Erythroblast (primary cell): ENCODE measurements at regions not wholly inside any gene's neighbourhood (a gene's known extent, or its start where the extent isn't known, plus 50 kb on each side); places are given as distances from the start of the nearest gene placed in this dataset.

Source experiments
- DNase-seq, 2 experiments: peaks; one replicate each; lab custom pipeline; 2025; lab: John Stamatoyannopoulos, UW
- GATA1 ChIP-seq: IDR thresholded peaks from 2 replicates; pipeline ENCODE4 v1.6.1; 2011; ENCODE audit warnings: low read depth, mild to moderate bottlenecking, control low read depth, low read length, moderate library complexity
- POLR2A ChIP-seq: IDR thresholded peaks from 2 replicates; pipeline ENCODE4 v1.6.1; 2011; ENCODE audit warnings: mild to moderate bottlenecking, low read length

DNA sequence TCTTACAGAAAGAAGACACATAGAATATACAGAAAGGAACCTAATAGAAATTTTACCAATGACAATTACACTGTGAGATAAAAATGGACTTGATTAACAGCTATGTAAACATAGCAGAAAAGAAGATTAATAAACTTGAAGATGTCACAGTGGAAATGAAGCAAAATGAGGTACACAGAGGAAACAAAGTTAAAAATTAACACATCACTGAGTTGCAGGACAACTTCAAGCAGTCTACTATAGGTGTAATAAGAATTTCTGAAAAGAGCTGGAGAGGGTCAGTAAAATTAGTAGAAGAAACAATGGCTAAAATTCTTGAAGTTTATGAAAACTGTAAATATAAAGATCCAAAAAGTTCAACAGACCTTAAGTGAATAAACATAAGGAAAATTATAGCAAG is 738.7 kb downstream of the C12orf50 start:
- TF ChIP-seq GATA1: no peak
- TF ChIP-seq POLR2A: no peak

GRCh38 chr12:87283886-87284285 is 745.3 kb downstream of the C12orf50 start:
- no peak for DNase-seq
- TF ChIP-seq POLR2A (no peak), GATA1 (no peak)

More for the DNA sequence above, 738.7 kb downstream of the C12orf50 start:
- no peak for DNase-seq

DNA sequence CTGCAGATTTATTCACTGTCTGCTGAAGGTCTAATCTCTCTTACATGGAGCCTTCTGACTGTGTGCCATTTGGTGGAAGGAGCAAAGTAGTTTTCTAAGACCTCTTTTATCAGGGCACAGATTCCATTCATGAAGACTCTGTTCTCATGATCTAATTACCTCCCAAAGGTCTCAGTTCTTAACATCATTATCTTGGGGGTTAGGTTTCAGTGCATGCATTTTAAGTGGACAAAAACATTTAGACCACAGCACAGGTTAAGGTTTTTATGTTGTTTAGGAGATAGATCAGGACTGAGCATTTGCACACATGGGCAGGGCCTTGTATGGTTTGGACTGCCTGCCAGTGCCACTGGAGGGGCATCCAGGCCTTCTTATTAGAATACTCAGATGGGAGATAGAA is 746.1 kb downstream of the C12orf50 start:
- no peak for DNase-seq
- TF ChIP-seq GATA1: no peak
- no peak for TF ChIP-seq POLR2A

DNA sequence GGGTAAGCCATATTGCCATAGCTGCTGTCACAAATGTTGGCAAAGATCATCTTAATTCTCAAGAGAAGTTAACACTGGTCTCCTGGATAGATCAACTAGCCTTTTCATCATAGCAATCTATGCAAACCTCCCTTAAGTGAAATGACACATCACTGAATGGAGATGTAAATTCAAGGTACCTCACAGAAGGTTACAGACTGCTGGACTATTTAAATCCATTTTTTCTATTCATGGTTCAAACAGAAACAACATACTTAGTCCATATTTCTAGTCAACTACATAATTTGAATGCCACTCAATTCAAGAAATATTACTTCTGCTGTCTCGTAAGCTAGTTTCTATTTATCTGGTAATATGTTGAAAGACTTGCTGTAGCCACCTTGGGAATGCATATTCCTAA is 748.3 kb downstream of the C12orf50 start:
- no peak for TF ChIP-seq GATA1
- TF ChIP-seq POLR2A: no peak
- DNase-seq: no peak

- TF ChIP-seq POLR2A (no peak), GATA1 (no peak)
- no peak for DNase-seq
Measured at GRCh38 chr12:87280356-87280755, 748.8 kb downstream of the C12orf50 start.

GRCh38 chr12:87274594-87275245 is 754.5 kb downstream of the C12orf50 start:
- TF ChIP-seq GATA1 (no peak), POLR2A (no peak)
- DNase-seq: no peak

DNA sequence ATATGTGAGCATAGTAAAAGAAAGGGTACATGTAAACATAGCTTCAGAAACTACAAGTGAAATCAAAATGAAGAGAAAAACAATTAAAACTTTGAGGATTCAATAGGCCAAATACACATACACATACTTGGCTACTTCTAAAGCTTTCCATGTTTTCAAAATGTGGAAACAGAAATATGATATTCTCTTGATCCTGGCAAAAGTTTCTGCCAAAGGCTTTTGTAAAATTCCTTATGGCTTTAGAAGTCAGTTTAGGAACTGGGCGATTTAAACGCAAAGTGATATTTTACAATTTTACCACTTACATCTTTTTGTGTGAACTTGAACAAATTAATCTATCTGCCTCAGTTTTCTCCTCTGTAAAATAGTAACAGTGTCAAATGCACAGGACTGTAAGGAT is 756.4 kb downstream of the C12orf50 start:
- no peak for DNase-seq
- TF ChIP-seq POLR2A: no peak
- no peak for TF ChIP-seq GATA1

GRCh38 chr12:87270919-87271318 is 758.3 kb downstream of the C12orf50 start:
- TF ChIP-seq POLR2A (no peak), GATA1 (no peak)
- no peak for DNase-seq

- no peak for DNase-seq
- TF ChIP-seq GATA1 (no peak), POLR2A (no peak)
Measured at GRCh38 chr12:87266305-87266704, 762.9 kb downstream of the C12orf50 start.

DNA sequence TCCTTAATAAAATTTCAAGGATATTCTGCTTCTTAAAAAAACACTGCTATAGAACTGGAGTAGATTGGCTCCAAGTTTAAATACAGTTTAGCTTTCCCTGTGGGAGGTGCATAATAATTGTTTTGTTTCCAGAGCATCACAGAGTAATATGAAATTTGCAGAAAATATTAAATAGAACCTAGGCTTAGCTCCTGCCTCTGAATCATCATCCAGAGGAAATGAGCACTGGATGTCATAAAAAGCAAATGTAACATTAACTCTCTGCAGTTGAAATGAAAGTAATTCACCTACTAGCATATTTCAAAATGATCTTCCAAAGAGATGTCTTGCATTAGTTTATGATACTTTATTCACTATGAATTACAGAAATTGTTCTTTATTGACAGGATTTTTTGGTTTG is 769.8 kb downstream of the C12orf50 start:
- DNase-seq: no peak
- no peak for TF ChIP-seq POLR2A
- no peak for TF ChIP-seq GATA1

GRCh38 chr12:87254381-87255030 is 774.7 kb downstream of the C12orf50 start:
- DNase-seq: no peak
- no peak for TF ChIP-seq GATA1
- no peak for TF ChIP-seq POLR2A

DNA sequence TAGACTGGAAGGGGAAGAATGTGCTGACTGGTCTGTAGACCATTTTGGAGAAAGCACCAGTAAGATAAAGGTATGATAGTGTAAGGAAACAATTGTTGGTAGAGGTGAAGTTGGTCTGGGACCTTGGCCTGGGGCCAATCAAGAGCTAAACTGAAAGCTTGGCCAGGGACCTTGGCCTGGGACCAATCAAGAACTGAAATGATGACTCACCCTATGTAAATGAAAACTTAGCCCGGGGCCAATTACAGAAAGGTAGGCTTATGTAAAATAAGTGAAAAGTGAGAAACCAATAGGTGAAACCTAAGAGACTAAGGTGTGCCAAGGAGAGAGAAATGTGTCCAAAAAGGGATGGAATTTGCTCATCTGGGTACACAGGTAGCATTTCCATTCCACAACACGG is 776.0 kb downstream of the C12orf50 start:
- no peak for DNase-seq
- no peak for TF ChIP-seq POLR2A
- no peak for TF ChIP-seq GATA1

DNA sequence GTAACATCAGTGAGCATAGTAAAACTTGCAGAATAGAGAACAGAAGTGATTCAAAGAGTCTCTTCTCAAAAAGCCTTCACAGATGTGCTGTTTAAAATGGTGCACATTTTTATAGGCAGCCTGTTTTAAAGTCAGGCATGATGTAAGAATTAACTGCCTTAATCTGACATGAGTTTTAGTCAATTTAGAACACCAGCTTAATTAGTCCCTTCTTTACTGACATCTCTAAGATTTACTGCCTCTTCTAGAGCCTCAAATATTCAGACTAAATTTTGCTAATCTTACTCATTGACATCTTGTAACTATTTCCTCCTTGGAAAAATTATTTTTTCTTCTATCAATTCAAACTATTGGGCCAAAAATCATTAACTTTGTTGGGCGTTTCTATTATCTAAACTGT is 782.5 kb downstream of the C12orf50 start:
- DNase-seq: no peak
- TF ChIP-seq GATA1 (no peak), POLR2A (no peak)

- no peak for DNase-seq
- TF ChIP-seq POLR2A: no peak
Measured at GRCh38 chr12:87238466-87238865, 790.7 kb downstream of the C12orf50 start.

- no peak for DNase-seq
- TF ChIP-seq GATA1: no peak
- no peak for TF ChIP-seq POLR2A
Measured at GRCh38 chr12:87234898-87235297, 794.3 kb downstream of the C12orf50 start.

DNA sequence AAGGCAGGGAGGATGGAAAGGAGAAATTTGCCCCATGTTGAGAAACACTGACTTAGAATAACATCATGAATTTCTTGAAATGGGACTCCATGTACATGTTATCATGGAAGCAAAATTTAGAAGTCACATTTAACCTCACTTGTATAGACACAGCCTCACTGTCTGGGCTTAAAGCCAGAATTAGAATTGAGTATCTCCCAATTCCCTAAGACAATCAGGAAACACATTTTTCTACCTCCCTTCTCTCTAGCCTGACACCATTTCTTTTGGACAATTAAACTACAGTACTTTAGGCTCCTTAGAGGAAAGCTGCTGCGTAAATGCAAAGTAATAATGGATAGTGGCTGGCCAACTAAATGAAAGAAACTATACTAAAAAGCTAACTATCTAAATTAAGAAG is 795.5 kb downstream of the C12orf50 start:
- no peak for DNase-seq
- no peak for TF ChIP-seq GATA1
- no peak for TF ChIP-seq POLR2A
